A204.1 (cell line): ENCODE measurements at regions not wholly inside any gene's neighbourhood (a gene's known extent, or its start where the extent isn't known, plus 50 kb on each side); places are given as distances from the start of the nearest gene placed in this dataset.
"Not testable (repeated sequence)": the region's sequence is repeated elsewhere in the genome, so short reads cannot be mapped to it uniquely, and the experiment has no call there.

Experiments used
- FAIRE-seq: peaks from 2 replicates; lab custom pipeline; 2012; peaks lifted over from hg19 to GRCh38; lab: Jason Lieb, UNC

GRCh38 chr2:167342769-167343168 lies 454.5 kb downstream of the XIRP2 start:
- no peak for FAIRE-seq

- FAIRE-seq, result no peak
These were observed 452.0 kb downstream of the XIRP2 start for GRCh38 chr2:167340322-167340721.

- no peak for FAIRE-seq
These were observed 447.9 kb downstream of the XIRP2 start for GRCh38 chr2:167336213-167336612.

GRCh38 chr2:167335541-167335992 lies 447.3 kb downstream of the XIRP2 start:
- FAIRE-seq, result no peak

GRCh38 chr2:167334146-167334742 lies 446.0 kb downstream of the XIRP2 start:
- no peak for FAIRE-seq

- FAIRE-seq, result no peak
These were observed 445.0 kb downstream of the XIRP2 start for GRCh38 chr2:167333245-167333644.

- FAIRE-seq, result no peak
These were observed 444.1 kb downstream of the XIRP2 start for GRCh38 chr2:167332358-167332757.

- no peak for FAIRE-seq
These were observed 443.5 kb downstream of the XIRP2 start for GRCh38 chr2:167331636-167332232.

- FAIRE-seq, result not testable (repeated sequence)
These were observed 440.5 kb downstream of the XIRP2 start for GRCh38 chr2:167328808-167329207.

- no peak for FAIRE-seq
These were observed 434.5 kb downstream of the XIRP2 start for GRCh38 chr2:167322795-167323194.

GRCh38 chr2:167318581-167318980 lies 430.3 kb downstream of the XIRP2 start:
- no peak for FAIRE-seq

GRCh38 chr2:167310442-167310841 lies 422.2 kb downstream of the XIRP2 start:
- FAIRE-seq, result no peak
